HG03469 (cell line): ENCODE measurements at regions not wholly inside any gene's neighbourhood (a gene's known extent, or its start where the extent isn't known, plus 50 kb on each side); places are given as distances from the start of the nearest gene placed in this dataset.

Experiments used
- ATAC-seq: cut with Tn5 transposase; IDR thresholded peaks from one replicate; pipeline ENCODE4 v1.9.1; 2021; ENCODE audit warnings: mild to moderate bottlenecking, moderate library complexity, moderate number of reproducible peaks; ENCODE audit not compliant: unreplicated experiment

GRCh38 chr13:110773480-110773879 lies 60.0 kb downstream of the ING1 start:
- no peak for ATAC-seq

- ATAC-seq = no peak
Measured at GRCh38 chr13:110774051-110774450, 60.6 kb downstream of the ING1 start.

- no peak for ATAC-seq
Measured at GRCh38 chr13:110774490-110774889, 61.0 kb downstream of the ING1 start.

- ATAC-seq = no peak
Measured at GRCh38 chr13:110775576-110775975, 62.1 kb downstream of the ING1 start.

- ATAC-seq = no peak
Measured at GRCh38 chr13:110777251-110777820, 63.8 kb downstream of the ING1 start.

DNA sequence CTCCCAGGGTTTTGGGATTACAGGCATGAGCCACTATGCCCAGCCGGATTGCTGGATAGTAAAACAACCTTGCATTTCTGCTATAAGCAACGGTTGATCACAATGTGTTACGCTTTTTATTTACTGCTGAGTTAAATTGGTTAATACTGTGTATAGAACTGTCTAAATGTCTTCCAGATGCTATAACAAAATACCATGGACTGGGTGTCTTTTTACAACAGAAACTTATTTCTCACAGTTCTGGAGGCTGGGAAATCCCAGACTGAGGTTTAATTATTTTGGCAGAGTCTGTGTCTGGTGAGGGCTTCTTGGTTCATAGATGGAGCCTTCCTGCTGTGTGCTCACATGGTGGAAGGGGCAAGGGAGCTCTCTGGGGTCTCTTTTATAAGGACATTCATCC lies 65.5 kb downstream of the ING1 start:
- no peak for ATAC-seq

GRCh38 chr13:110780422-110780821 lies 66.9 kb downstream of the ING1 start:
- ATAC-seq = no peak

- no peak for ATAC-seq
Measured at GRCh38 chr13:110782185-110782584, 68.7 kb downstream of the ING1 start.

- no peak for ATAC-seq
Measured at GRCh38 chr13:110784704-110785103, 71.2 kb downstream of the ING1 start.

DNA sequence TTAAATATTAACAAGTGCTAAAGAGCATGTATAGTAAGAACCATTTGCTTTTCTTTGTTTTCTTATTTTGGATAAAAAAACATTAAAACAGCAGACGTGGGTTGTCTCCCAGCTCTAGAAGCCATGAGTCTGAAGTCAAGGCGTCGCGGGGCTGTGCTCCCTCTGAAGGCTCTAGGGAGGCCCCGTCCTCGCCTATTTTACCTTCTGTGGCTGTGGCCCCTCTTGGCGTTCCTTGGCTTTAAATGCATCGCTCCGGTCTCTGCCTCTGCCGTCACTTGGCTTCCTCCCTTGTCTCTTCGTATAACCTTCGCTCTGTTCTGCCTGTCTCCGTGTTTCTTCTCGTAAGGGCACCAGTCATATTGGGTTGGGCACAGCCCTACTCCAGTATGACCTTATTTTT lies 75.3 kb downstream of the ING1 start:
- no peak for ATAC-seq

- no peak for ATAC-seq
Measured at GRCh38 chr13:110789871-110790270, 76.4 kb downstream of the ING1 start.

DNA sequence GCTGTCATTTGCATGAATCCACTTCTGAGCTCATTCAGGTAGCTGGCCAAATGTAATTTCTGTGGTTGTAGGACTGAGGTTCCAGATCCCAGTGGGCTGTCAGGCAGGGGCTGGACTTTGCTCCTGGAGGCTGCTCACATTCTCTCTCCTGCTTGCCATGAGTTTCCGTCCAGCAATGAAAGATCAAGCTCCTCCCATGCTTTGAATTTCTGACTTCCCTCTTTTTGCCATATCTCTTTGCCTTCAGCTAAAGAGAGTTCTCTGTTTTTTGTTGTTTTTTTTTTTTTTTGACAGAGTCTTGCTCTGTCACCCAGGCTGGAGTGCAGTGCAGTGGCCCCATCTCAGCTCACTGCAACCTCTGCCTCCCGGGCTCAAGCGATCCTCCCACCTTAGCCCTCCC lies 76.9 kb downstream of the ING1 start:
- ATAC-seq = no peak

GRCh38 chr13:110794209-110794608 lies 80.7 kb downstream of the ING1 start:
- no peak for ATAC-seq

GRCh38 chr13:110797230-110797877 lies 83.9 kb downstream of the ING1 start:
- no peak for ATAC-seq

DNA sequence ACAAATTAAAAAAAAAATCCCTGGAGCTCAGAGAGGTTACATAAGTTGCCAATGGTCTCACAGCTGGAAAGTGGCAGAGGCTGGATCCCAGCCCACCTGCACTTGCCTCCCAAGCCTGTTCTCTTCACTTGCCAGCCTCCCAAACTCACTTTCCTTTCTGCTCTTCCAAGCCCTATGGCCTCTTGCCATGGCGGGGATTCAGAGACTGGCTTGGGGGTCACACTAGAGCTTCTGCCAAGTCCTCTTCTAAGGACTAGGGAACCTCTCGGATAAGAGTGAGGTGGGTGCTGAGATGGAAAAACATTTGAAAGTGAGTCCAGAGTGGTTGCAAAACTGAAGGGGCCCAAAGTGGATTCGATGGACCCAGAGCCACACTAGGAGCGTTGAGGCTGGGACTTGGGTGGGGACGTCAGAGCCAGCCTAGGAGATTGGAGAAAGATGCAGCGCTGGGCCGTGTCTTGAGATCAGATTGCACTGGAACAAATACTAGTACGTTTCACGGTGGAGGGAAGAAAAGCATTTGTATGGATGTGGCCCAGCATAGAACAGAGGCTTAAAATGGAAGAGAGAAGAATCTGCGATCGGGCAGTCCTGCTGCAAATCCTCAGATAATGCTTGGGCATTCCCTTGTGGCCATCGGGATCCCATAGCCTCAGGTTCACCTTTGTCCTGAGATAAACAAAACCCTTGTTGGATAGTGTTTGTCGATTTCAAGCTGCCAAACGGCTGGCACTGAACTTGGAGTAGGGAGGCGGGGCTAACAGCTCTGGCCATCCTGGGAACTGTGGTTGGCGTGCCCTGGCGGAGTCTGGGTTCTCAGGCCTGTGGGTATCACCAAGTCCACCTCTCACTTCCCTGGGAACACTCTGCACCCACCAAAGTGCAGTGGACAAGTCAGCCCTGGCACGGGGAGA lies 84.8 kb downstream of the ING1 start:
- ATAC-seq = no peak

GRCh38 chr13:110799246-110800236 lies 86.0 kb downstream of the ING1 start:
- no peak for ATAC-seq

DNA sequence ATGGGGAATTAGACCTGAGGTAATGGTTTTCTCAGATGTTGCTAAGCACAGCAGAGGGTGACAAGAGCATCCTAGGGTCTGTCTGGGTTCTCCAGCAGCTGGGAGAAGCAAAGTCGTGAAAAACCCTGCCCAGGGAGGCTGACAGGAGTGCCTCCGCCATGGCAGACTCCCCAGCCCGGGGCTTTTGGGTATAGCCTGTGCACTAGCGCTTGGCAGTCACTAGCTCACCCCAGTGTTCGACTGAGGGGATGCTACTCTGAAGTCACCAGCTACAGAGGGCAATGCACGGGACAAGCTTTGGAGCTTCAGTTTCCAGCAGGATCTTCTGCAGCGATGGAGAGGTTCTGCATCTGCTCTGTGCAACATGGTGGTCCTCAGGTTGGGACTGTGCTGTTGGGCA lies 87.5 kb downstream of the ING1 start:
- ATAC-seq = no peak

GRCh38 chr13:110802260-110802659 lies 88.8 kb downstream of the ING1 start:
- ATAC-seq = no peak

DNA sequence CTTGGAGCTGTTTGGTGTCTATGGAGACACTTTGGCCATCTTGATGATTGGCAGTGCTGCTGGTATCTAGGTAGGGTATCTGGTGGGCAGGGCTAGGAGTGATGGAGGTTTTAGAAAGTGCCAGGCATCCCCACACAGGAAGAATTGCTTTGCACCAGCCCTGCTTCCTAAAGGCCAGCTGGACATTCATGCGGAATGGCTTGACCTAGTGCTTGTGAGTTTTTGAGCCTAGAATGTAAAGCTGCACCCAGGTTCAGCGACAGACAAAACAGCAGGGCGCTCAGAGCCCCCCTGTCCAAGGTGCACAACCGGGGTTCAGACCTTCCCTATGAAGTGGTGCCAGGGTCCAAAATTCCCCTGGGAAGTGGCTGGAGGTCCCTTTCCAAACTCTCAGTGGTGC lies 93.1 kb downstream of the ING1 start:
- ATAC-seq = no peak

- ATAC-seq = no peak
Measured at GRCh38 chr13:110807546-110807945, 94.0 kb downstream of the ING1 start.

DNA sequence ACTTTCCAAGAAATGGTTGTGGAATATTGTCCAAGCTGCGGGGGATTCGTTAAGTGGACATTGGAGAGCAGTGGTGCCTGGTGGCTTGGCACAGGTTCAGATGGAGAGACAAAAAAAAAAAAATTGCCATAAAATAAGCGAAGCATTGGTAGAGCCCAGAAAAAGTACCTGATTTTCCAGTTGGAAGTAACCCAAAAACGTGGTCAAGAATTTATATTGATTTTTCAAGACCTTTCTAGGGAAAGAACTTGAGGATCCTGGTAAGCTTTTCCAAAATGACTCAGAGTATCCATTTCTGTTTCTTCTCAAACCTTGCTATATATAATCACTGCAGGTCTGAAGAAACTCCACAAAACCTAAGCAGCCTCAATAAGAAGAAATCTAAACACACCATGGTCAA lies 94.6 kb downstream of the ING1 start:
- ATAC-seq = no peak
